Subcutaneous abdominal adipose tissue (tissue), 5 donors: ENCODE measurements at regions not wholly inside any gene's neighbourhood (a gene's known extent, or its start where the extent isn't known, plus 50 kb on each side); places are given as distances from the start of the nearest gene placed in this dataset.

Experiments used
- H3K27ac ChIP-seq: one replicate; pipeline ENCODE4 v1.7.0; 2013; ENCODE audit warnings: low read depth, mild to moderate bottlenecking, inconsistent platforms, low read length, moderate library complexity
- H3K27me3 ChIP-seq, 5 donors: one replicate each; pipeline ENCODE4 v1.7.0; 2013; ENCODE audit warnings: low read length in 5 of 5, inconsistent platforms in 1 of 5; ENCODE audit not compliant: control insufficient read depth in 5 of 5, insufficient read depth in 4 of 5
- H3K36me3 ChIP-seq, 5 donors: one replicate each; pipeline ENCODE4 v1.7.0; 2013; ENCODE audit warnings: low read length in 5 of 5; ENCODE audit not compliant: control insufficient read depth in 5 of 5, insufficient read depth in 5 of 5
- H3K4me1 ChIP-seq, 5 donors: one replicate each; pipeline ENCODE4 v1.7.0; 2013; ENCODE audit warnings: low read length in 5 of 5, mild to moderate bottlenecking in 3 of 5, moderate library complexity in 1 of 5; ENCODE audit not compliant: control insufficient read depth in 5 of 5, insufficient read depth in 5 of 5
- H3K4me3 ChIP-seq, 5 donors: one replicate each; pipeline ENCODE4 v1.7.0; 2013; ENCODE audit warnings: low read length in 5 of 5, low read depth in 1 of 5
- H3K9ac ChIP-seq, 5 donors: one replicate each; pipeline ENCODE4 v1.7.0; 2013; ENCODE audit warnings: low read length in 5 of 5, mild to moderate bottlenecking in 4 of 5, moderate library complexity in 3 of 5
- H3K9me3 ChIP-seq, 5 donors: one replicate each; pipeline ENCODE4 v1.7.0; 2013; ENCODE audit warnings: low read length in 5 of 5; ENCODE audit not compliant: control insufficient read depth in 5 of 5
- donor health status: healthy.
- donor health status: healthy.
- donor health status: healthy.
- donor health status: healthy.
- donor health status: healthy.

DNA sequence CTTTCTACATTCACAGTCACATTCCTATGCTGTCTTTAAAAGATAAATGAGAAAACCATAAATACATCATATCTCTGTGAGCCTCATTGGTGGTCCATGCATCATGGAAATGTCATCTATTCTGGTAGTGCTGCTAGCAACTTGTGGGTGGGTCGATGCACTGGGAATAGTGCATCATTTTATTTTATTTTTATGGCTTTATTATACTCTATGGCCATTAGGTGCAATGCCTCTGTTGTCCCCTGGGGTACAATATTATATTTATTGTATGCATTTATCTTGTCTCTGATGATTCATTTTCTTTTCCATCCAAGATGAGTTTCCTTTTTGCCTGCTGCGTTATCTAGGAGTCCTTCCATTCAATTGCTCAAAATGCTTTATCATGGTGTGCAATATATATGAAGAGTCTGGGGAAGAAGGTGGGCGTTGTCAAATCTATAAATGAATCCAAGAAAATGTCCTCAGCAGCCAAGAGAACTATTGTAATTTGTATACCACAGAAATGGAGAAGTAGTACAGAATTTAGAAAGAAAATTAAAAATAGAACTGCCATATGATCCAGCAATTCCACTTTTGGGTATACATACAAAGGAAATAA is 324.0 kb downstream of the KCNJ2 start:
- no peak overlapping the region for H3K27ac ChIP-seq
- no peaks in the 10 kb centered on the region for H3K36me3 ChIP-seq
- H3K9me3 ChIP-seq: no peaks in the 10 kb centered on the region
- H3K27me3 ChIP-seq: no peaks in the 10 kb centered on the region
- no peaks in the 10 kb centered on the region for H3K4me1 ChIP-seq
- no peak overlapping the region for H3K9ac ChIP-seq
- H3K4me3 ChIP-seq: no peak overlapping the region

DNA sequence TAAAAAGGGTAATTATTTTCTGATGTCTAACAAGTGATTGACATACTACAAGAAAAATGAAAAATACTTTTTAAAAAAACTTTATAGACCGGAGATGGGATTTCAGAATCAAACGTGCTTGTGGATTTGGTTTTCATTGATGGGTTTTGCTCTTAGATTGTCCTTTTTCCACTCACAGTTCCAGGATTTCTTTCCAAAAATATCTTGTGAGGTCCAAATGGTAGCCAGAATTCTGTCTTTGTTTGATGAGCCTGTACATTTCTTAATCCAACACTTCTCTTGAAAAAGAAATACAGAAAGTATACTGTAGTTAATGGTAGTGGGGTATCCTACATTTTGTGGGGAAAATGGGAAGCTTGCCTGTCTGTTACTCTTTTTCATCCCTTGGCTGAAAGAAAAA is 329.3 kb downstream of the KCNJ2 start:
- H3K4me3 ChIP-seq: no peak overlapping the region
- H3K36me3 ChIP-seq: no peaks in the 10 kb centered on the region
- no peaks in the 10 kb centered on the region for H3K9me3 ChIP-seq
- H3K27ac ChIP-seq: no peak overlapping the region
- peaks cover 0 to 3% (median 0%) of the 10 kb centered on the region in 5 donors for H3K27me3 ChIP-seq
- H3K9ac ChIP-seq: no peak overlapping the region
- peaks cover 0 to 9% (median 0%) of the 10 kb centered on the region in 5 donors for H3K4me1 ChIP-seq

DNA sequence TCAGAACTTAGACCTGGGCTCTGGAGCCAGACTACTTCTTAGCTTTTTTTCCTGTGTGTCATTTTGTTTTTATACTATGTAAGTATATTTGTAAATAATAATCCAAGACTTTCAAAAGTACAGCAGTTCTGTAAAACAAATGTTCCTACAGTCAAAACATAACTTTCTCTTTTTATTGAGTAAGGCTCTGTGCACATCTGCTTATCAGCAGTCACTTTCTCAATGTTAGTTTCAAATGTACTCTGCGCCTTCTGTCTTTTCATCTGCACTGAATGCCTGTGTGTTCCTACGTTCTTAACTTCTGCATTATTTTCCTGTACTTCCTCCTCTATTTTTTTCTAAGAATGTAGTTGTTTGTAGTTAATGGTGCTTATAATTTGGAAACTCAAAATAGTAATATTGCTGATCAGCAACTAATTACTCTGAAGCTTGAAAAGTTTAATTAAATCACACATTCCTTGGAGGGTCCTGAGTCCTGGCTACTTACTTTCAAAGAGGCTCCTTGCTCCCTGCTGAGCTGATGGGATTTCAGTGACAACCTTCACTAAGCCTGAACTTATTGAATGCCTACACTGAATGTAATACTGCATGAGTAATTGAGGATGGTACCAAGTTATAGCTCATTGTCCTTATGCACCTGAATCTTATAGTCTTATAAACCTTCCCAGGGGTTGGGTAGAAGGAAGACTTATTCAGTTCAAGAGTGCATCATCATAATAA is 329.9 kb downstream of the KCNJ2 start:
- Histone ChIP-seq H3K4me1 (peaks cover 0 to 9% (median 0%) of the 10 kb centered on the region in 5 donors), H3K27ac (no peak overlapping the region), H3K36me3 (no peaks in the 10 kb centered on the region), H3K9me3 (no peaks in the 10 kb centered on the region), H3K9ac (no peak overlapping the region), H3K27me3 (peaks cover 0 to 3% (median 0%) of the 10 kb centered on the region in 5 donors), H3K4me3 (no peak overlapping the region)

DNA sequence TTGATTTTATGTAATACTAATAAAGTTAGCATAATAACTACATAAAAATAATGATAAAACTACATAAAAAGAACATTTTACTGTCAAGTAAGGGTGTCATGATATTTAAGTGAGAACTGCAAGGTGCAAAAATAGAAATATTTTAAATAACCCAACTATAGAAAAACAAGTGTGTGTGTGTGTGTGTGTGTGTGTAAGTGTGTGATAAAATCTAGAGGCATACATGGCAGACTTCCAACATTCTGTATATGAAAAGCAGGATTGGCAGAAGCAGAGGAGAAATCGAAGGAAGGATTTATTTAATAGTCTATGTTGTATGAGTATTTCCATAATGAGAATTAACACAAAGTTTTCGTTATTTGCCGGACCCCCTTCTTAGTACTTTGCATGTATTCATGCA is 334.1 kb downstream of the KCNJ2 start:
- no peak overlapping the region for H3K4me3 ChIP-seq
- H3K27me3 ChIP-seq: peaks cover 0 to 3% (median 0%) of the 10 kb centered on the region in 5 donors

DNA sequence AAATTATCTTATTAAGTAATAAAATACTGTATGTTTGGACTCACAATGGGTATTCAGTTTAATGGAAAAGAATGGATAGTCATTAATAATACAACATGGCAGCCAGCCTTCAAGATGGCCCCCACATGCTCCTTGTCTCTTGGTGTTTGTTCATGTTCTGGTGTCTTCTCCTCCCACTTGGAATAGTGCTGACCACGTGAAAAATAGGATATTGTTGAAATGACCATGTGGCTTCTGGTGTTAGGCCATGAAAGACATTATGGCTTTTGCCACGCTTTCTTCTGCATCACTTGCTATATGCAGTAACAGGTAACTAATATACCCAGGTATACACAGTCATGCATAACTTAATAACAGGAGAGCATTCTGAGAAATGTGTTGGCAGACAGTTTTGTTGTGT is 341.0 kb downstream of the KCNJ2 start:
- Histone ChIP-seq H3K4me1 (no peaks in the 10 kb centered on the region), H3K27ac (no peak overlapping the region), H3K36me3 (no peaks in the 10 kb centered on the region), H3K9me3 (no peaks in the 10 kb centered on the region), H3K4me3 (no peak overlapping the region), H3K27me3 (no peaks in the 10 kb centered on the region), H3K9ac (no peak overlapping the region)

More for the DNA sequence above, 334.1 kb downstream of the KCNJ2 start:
- Histone ChIP-seq H3K36me3 (no peaks in the 10 kb centered on the region), H3K27ac (no peak overlapping the region), H3K4me1 (peaks cover 0 to 9% (median 0%) of the 10 kb centered on the region in 5 donors), H3K9me3 (no peaks in the 10 kb centered on the region), H3K9ac (no peak overlapping the region)

DNA sequence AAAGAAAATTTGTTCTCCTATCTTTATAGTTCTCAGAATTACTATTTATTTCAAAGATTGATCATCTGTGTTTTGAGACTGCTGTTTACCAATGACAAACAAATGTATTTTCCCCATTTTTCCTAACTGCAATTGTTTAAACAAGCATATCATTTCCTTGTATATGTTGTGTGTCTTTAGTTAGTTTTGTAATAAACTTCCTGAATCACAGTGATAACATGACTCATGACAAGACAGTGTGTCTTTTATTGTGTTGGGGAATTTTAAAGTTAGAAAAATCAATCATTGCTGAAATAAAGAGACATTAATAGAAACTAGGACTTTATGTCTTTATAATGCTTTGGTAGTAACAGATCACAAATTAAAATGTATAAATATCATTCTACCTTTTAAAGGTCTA is 348.5 kb downstream of the KCNJ2 start:
- Histone ChIP-seq H3K9ac (no peak overlapping the region), H3K27ac (no peak overlapping the region), H3K27me3 (no peaks in the 10 kb centered on the region), H3K36me3 (no peaks in the 10 kb centered on the region), H3K4me3 (no peak overlapping the region), H3K9me3 (no peaks in the 10 kb centered on the region), H3K4me1 (peaks cover 0 to 7% (median 4%) of the 10 kb centered on the region in 5 donors)

DNA sequence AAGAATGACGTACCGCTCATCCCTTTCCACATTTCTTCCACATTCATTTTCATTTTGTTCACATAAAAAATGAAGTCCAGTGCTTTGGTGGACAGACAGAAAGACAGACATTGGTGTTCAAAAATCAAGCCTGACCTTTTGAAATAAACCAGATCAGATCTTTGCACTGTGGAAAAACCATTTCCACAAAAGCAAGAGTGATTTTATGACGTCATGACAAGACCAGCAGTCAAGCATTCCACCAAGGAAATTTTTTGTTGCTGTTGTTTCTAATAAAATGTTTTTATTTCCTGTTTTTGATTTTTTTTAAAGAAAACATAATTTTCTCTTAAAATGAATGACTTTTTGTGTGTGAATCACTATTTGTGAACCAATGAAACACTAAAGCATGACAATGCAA is 350.0 kb downstream of the KCNJ2 start:
- H3K27ac ChIP-seq: no peak overlapping the region
- no peaks in the 10 kb centered on the region for H3K27me3 ChIP-seq
- H3K9me3 ChIP-seq: no peaks in the 10 kb centered on the region
- no peak overlapping the region for H3K4me3 ChIP-seq
- no peaks in the 10 kb centered on the region for H3K36me3 ChIP-seq
- H3K9ac ChIP-seq: no peak overlapping the region
- H3K4me1 ChIP-seq: peaks cover 0 to 7% (median 4%) of the 10 kb centered on the region in 5 donors

DNA sequence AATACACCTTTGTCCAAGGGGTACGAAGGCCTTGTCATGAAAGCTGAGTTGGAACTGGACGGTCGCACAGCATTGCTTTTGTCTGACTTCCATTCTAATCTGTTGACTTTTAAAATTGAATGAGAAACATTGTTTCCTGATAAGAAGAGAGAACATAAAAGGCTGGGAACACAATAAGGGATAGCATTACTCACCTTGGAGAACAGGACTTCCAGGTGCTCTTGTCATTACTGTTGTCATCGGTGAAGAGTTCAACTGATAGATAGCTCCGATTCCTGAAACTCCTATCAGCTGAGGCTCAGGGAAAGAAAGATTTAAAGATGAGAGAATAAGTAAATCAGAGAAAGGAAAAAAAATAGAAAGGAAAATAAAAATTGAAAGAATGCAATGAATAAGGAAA is 351.1 kb downstream of the KCNJ2 start:
- Histone ChIP-seq H3K4me1 (peaks cover 0 to 7% (median 4%) of the 10 kb centered on the region in 5 donors), H3K9ac (no peak overlapping the region), H3K27me3 (no peaks in the 10 kb centered on the region), H3K36me3 (no peaks in the 10 kb centered on the region), H3K27ac (no peak overlapping the region), H3K9me3 (no peaks in the 10 kb centered on the region), H3K4me3 (no peak overlapping the region)

DNA sequence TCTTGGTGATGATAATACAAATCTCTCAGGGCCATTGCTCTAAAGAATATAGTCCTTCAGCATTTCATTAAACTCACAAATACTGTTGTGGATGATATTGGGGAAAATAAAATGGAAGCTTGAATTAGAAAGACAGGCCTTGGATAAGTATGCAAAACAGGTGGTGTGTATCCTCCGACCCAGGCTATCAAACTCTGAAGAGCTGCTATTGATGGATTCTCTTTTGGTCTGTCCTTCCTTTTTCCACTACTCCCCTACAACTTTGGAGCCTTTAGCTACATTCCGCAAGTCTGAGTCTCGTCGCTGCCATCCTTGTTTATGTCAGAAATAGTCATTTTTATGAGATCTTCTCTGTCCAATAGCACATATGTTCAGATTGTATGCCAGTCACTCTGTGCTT is 351.6 kb downstream of the KCNJ2 start:
- H3K27ac ChIP-seq: no peak overlapping the region
- H3K9me3 ChIP-seq: no peaks in the 10 kb centered on the region
- no peaks in the 10 kb centered on the region for H3K27me3 ChIP-seq
- peaks cover 0 to 7% (median 4%) of the 10 kb centered on the region in 5 donors for H3K4me1 ChIP-seq
- no peak overlapping the region for H3K4me3 ChIP-seq
- H3K9ac ChIP-seq: no peak overlapping the region
- H3K36me3 ChIP-seq: no peaks in the 10 kb centered on the region

DNA sequence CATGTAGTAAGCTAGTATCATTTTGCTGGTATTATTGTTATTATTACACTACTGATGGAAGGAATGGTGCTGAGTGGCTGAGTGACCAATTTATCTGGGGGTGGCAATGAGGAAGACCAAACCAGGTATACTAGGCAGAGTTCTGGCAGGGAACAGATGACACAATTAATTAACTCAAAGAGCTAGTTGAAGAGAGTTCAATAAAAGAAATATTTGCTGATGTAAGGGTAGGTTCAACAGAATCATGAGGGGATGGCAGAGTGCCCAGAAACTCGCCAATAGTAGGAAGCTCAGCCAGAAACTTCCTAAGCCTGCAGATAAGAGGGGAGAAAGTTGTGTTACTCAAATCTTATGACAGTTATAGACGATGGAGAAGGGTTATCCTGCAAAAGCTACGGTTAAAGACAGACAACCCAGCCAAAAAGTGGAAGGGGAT is 352.5 kb downstream of the KCNJ2 start:
- Histone ChIP-seq H3K4me1 (peaks cover 0 to 7% (median 4%) of the 10 kb centered on the region in 5 donors), H3K27me3 (no peaks in the 10 kb centered on the region), H3K36me3 (no peaks in the 10 kb centered on the region), H3K4me3 (no peak overlapping the region), H3K27ac (no peak overlapping the region), H3K9ac (no peak overlapping the region), H3K9me3 (no peaks in the 10 kb centered on the region)
